Parathyroid adenoma (tissue), 2 donors: ENCODE measurements at regions not wholly inside any gene's neighbourhood (a gene's known extent, or its start where the extent isn't known, plus 50 kb on each side); places are given as distances from the start of the nearest gene placed in this dataset.
A peak's percentile ranks its signal among the peaks of the same experiment; 100 is the strongest.

Source experiments
- H2AFZ ChIP-seq: fragments of 300-600 bp; sonication (generic); one replicate; pipeline ENCODE4 v1.7.0; 2017; ENCODE audit warnings: antibody characterized with exemption, mild to moderate bottlenecking
- H3K27ac ChIP-seq: fragments of 300-600 bp; sonication (generic); one replicate; pipeline ENCODE4 v1.7.0; 2017
- H3K27me3 ChIP-seq: fragments of 300-600 bp; sonication (generic); one replicate; pipeline ENCODE4 v1.7.0; 2017; ENCODE audit warnings: low read length; ENCODE audit not compliant: control insufficient read depth, insufficient read depth
- H3K36me3 ChIP-seq: fragments of 300-600 bp; sonication (generic); one replicate; pipeline ENCODE4 v1.7.0; 2017; ENCODE audit warnings: low read length; ENCODE audit not compliant: control insufficient read depth, insufficient read depth
- H3K4me1 ChIP-seq: fragments of 300-600 bp; sonication (generic); one replicate; pipeline ENCODE4 v1.7.0; 2017; ENCODE audit warnings: control low read depth
- H3K4me2 ChIP-seq: fragments of 300-600 bp; sonication (generic); one replicate; pipeline ENCODE4 v1.7.0; 2017; ENCODE audit warnings: low read length
- H3K4me3 ChIP-seq: fragments of 300-600 bp; sonication (generic); one replicate; pipeline ENCODE4 v1.7.0; 2017; ENCODE audit warnings: low read depth, low read length
- H3K79me2 ChIP-seq: fragments of 300-600 bp; sonication (generic); one replicate; pipeline ENCODE4 v1.7.0; 2017; ENCODE audit warnings: control low read depth
- H3K9ac ChIP-seq: fragments of 300-600 bp; sonication (generic); one replicate; pipeline ENCODE4 v1.7.0; 2017; ENCODE audit warnings: mild to moderate bottlenecking
- H3K9me3 ChIP-seq: fragments of 300-600 bp; sonication (generic); one replicate; pipeline ENCODE4 v1.7.0; 2017; ENCODE audit warnings: low read length; ENCODE audit not compliant: control insufficient read depth
- CTCF ChIP-seq: fragments of 300-600 bp; sonication (generic); IDR thresholded peaks from one replicate; pipeline ENCODE4 v1.7.0; 2017; ENCODE audit warnings: antibody characterized with exemption, mild to moderate bottlenecking
- donor health status: primary hyperparathyroidism.

DNA sequence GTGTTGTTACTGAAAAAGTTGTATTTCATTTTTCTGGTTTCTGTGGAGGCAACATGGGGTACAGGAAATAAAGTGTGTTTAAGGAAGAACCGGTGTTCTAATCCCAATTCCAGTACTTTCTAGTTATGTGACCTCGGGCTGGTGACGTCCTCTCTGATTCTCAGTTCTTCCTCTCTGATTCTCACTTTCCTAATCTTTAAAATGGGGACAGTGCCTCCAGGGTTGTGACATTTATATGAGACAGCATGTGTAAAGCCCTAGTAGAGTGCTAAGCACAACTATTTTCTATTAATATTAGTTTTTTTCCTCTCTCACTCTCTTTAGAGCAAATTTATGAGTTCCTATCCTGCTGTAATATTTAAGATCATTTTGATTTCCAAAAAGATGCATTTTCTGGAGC lies 50.9 kb upstream of the PTPDC1 start:
- Histone ChIP-seq H2AFZ (no peak overlapping the region), H3K79me2 (no peaks in the 10 kb centered on the region), H3K36me3 (no peaks in the 10 kb centered on the region), H3K27me3 (no peaks in the 10 kb centered on the region), H3K4me2 (no peak overlapping the region), H3K27ac (no peak overlapping the region), H3K9me3 (no peaks in the 10 kb centered on the region), H3K4me1 (no peaks in the 10 kb centered on the region), H3K9ac (no peak overlapping the region), H3K4me3 (no peak overlapping the region)
- TF ChIP-seq CTCF = no peak

DNA sequence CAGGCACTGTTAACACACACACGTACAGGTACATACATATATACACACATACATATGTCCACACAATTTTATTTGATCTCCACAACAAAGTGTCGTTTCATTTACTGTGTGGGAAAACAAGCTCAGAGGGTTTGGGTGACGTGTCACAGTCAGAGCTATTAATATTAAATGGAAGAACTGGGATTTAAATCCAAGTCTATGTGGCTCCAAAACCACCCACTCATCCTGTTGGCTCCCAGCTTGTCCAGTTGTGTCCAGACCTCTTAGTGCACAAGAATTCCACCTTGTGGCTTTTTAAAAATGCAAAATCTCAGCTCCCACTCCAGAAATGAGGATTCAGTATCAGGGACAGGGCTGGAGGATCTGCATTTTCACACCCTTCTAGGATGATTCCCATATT lies 52.3 kb upstream of the PTPDC1 start:
- Histone ChIP-seq H3K4me3 (no peak overlapping the region), H3K27ac (no peak overlapping the region), H3K9ac (no peak overlapping the region)

DNA sequence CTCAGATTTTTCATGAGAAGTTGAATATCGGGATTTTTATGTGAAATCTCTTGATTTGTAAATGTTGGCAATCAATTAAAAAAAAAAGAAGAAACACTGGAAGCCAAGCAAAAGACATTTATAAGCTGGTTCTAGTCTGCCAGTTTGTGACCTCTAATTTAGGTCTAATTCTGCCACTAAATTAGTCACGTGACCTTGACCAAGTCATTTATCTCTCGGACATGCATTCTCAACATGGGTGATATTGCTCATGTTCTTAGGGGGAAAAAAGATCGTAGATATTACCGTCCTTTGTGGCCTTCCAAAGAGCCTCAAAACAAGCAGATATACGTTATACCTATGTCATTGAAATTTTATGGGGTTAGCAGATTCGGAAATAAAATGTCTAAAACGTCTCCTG lies 52.9 kb upstream of the PTPDC1 start:
- H3K27ac ChIP-seq = no peak overlapping the region
- H3K9ac ChIP-seq = no peak overlapping the region
- H3K79me2 ChIP-seq = no peaks in the 10 kb centered on the region
- no peaks in the 10 kb centered on the region for H3K9me3 ChIP-seq
- peak overlapping the region; percentile 85 for H2AFZ ChIP-seq
- no peaks in the 10 kb centered on the region for H3K36me3 ChIP-seq
- H3K4me3 ChIP-seq = peak overlapping the region; percentile 71
- TF ChIP-seq CTCF = no peak
- peak overlapping the region; percentile 85 for H3K4me2 ChIP-seq
- no peaks in the 10 kb centered on the region for H3K27me3 ChIP-seq
- no peaks in the 10 kb centered on the region for H3K4me1 ChIP-seq

More for the DNA sequence above, 52.3 kb upstream of the PTPDC1 start:
- H3K27me3 ChIP-seq = no peaks in the 10 kb centered on the region
- H3K4me2 ChIP-seq = no peak overlapping the region
- H2AFZ ChIP-seq = no peak overlapping the region
- no peaks in the 10 kb centered on the region for H3K36me3 ChIP-seq
- H3K4me1 ChIP-seq = no peaks in the 10 kb centered on the region
- no peak for TF ChIP-seq CTCF
- no peaks in the 10 kb centered on the region for H3K9me3 ChIP-seq
- H3K79me2 ChIP-seq = no peaks in the 10 kb centered on the region

DNA sequence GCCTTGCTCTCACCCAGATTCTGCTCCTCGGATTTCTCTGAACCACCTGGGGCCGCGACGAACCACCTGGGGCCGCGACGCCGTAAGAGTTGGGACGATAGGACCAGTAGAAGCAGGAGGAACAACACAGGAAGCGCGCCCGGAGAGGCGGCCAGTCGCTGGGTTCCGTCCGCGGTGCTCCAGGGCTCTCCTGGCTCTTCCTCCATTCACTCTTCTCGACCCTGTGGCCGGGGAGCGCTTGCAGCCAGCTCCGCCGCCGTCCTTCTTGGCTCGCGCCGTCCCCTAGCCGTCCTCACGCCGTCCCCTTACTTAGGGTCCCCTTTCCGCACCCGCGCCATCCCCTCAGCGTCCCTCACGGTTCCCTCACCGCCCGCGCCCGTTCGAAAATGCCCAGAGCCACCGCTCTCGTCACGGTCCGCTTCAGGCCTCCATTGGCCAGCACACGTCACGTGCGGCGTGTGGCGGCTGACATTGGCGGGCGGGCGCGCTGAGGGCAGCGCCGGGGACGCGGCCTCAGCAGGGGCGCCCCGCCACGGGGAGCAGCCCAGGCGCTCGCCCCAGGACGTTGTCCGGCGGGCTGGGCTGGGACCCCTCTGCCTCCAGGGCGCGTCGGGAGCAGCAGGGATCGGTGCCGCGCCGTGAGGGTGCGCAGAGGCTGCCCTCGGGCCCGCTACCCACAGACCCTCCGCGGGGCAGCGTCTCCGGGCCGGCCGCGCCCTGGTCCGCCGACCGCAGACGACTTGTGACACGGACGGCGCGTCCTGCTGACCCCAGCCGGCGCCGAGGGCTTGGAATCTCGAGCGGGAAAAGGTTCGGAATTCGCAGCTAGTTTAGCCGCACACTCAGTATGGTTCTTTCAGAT lies 53.7 kb upstream of the PTPDC1 start:
- Histone ChIP-seq H3K9me3 (no peaks in the 10 kb centered on the region), H3K27ac (no peak overlapping the region), H2AFZ (peak overlapping the region; percentile 85), H3K79me2 (no peaks in the 10 kb centered on the region), H3K9ac (peak overlapping the region; percentile 21), H3K4me1 (no peaks in the 10 kb centered on the region), H3K4me3 (peak overlapping the region; percentile 71), H3K27me3 (no peaks in the 10 kb centered on the region), H3K36me3 (no peaks in the 10 kb centered on the region), H3K4me2 (peak overlapping the region; percentile 85)
- TF ChIP-seq CTCF = no peak

- H3K27me3 ChIP-seq = no peaks in the 10 kb centered on the region
- peak overlapping the region; percentile 85 for H3K4me2 ChIP-seq
- no peak overlapping the region for H3K27ac ChIP-seq
- no peaks in the 10 kb centered on the region for H3K79me2 ChIP-seq
- H3K36me3 ChIP-seq = no peaks in the 10 kb centered on the region
- no peak overlapping the region for H3K9ac ChIP-seq
- H3K9me3 ChIP-seq = no peaks in the 10 kb centered on the region
- H2AFZ ChIP-seq = peak overlapping the region; percentile 85
- H3K4me1 ChIP-seq = no peaks in the 10 kb centered on the region
- H3K4me3 ChIP-seq = peak overlapping the region; percentile 71
- no peak for TF ChIP-seq CTCF
Measured at GRCh38 chr9:94029932-94030317, 54.3 kb upstream of the PTPDC1 start.
